ENCODE measurements at regions not wholly inside any gene's neighbourhood (a gene's known extent, or its start where the extent isn't known, plus 50 kb on each side); places are given as distances from the start of the nearest gene placed in this dataset.

DNA sequence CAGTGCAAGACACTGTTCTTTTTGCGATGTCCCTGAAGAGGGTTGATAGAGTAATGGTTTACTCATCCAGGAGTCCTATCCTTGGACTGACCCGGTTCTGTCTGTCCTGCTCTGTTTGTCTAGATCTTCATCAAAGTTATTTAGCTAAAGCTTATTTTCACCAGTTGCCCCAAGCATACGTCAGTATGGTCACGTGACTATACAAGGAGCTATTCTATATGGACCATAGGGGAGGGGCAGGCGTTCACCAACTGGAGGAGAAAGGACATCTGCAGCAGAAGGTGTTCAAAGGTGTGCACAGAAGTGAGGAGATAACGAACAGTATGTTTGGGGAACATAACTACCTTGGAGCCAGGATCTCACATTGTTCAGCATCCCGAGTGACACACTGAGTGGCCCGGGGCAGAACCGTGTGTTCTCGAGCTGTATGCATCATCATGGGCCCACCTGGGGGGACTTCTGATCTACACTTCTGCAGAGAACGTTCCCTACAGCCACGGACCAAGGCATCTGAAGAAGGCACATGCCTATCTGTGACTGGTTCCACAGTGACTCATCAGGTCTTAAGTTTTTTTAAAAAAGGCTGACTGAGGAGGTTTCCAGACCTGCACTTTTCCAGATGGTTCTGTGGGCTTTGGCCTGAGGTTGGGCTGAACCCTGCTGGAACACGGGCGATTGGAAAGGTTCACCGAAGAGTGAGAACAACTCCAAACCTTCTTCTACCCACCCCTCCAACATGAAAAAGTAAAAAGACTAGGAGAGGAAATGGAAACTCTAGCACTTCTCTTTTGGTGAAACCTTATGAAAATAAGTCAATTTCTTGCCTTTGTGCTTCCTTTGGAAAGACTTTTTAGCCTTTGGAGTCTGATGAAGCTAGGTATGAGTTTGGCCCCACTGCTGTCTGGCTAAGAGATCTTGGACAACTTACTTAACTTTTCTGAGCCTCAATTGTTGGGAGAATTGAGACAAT is 68.6 kb upstream of the YWHAQ start:
- TF ChIP-seq POLR2AphosphoS5 (IDR thresholded peaks at IDR 0.05; ENCODE audit: low read depth, low read length): no peak
- TF ChIP-seq CEBPB (IDR thresholded peaks at IDR 0.05; ENCODE audit: low read depth): no peak
- TF ChIP-seq, protein P1, sequence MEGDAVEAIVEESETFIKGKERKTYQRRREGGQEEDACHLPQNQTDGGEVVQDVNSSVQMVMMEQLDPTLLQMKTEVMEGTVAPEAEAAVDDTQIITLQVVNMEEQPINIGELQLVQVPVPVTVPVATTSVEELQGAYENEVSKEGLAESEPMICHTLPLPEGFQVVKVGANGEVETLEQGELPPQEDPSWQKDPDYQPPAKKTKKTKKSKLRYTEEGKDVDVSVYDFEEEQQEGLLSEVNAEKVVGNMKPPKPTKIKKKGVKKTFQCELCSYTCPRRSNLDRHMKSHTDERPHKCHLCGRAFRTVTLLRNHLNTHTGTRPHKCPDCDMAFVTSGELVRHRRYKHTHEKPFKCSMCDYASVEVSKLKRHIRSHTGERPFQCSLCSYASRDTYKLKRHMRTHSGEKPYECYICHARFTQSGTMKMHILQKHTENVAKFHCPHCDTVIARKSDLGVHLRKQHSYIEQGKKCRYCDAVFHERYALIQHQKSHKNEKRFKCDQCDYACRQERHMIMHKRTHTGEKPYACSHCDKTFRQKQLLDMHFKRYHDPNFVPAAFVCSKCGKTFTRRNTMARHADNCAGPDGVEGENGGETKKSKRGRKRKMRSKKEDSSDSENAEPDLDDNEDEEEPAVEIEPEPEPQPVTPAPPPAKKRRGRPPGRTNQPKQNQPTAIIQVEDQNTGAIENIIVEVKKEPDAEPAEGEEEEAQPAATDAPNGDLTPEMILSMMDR (IDR thresholded peaks at IDR 0.05 in 2 of 3, conservative IDR thresholded peaks at IDR 0.05 in 1 of 3; ENCODE audit: borderline replicate concordance in 1 of 3, insufficient read depth in 1 of 3, low read depth in 2 of 3, low read length in 2 of 3): no peak
- TF ChIP-seq TCF7L2 (IDR thresholded peaks at IDR 0.05; ENCODE audit: borderline replicate concordance, extremely low read depth, insufficient read depth, insufficient read length): no peak
- TF ChIP-seq, protein P2, sequence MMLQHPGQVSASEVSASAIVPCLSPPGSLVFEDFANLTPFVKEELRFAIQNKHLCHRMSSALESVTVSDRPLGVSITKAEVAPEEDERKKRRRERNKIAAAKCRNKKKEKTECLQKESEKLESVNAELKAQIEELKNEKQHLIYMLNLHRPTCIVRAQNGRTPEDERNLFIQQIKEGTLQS (IDR thresholded peaks at IDR 0.05): no peak
- no peak for TF ChIP-seq EZH2phosphoT487 (IDR thresholded peaks at IDR 0.05; ENCODE audit: borderline replicate concordance)
- no peak for TF ChIP-seq POLR2A (IDR thresholded peaks at IDR 0.05; ENCODE audit: borderline replicate concordance, extremely low read depth, insufficient read depth, insufficient read length)
- no peak for TF ChIP-seq ZFX (IDR thresholded peaks at IDR 0.05)

Data from HCT116 (cell line).